Cardiac fibroblast (primary cell): ENCODE measurements at regions not wholly inside any gene's neighbourhood (a gene's known extent, or its start where the extent isn't known, plus 50 kb on each side); places are given as distances from the start of the nearest gene placed in this dataset.

Experiments used
- DNase-seq, 2 donors: peaks; one replicate each; pipeline versions ENCODE4 v3.0.0 to v3.0.0-alpha.2; 2010; ENCODE audit warnings: low read depth in 2 of 2
- H3K4me3 ChIP-seq, 2 donors: replicated peaks in 1 of 2; 1 replicate in 1 of 2; 2 replicates in 1 of 2; pipeline ENCODE4 v1.5.1; 2011; ENCODE audit warnings: low read depth in 2 of 2, low read length in 2 of 2, mild to moderate bottlenecking in 2 of 2, moderate library complexity in 1 of 2
- TF ChIP-seq, protein P1 (sequence below): IDR thresholded peaks from one replicate; pipeline ENCODE4 v1.5.1; 2011; ENCODE audit warnings: low read depth, mild to moderate bottlenecking, low read length, inconsistent platforms

DNA sequence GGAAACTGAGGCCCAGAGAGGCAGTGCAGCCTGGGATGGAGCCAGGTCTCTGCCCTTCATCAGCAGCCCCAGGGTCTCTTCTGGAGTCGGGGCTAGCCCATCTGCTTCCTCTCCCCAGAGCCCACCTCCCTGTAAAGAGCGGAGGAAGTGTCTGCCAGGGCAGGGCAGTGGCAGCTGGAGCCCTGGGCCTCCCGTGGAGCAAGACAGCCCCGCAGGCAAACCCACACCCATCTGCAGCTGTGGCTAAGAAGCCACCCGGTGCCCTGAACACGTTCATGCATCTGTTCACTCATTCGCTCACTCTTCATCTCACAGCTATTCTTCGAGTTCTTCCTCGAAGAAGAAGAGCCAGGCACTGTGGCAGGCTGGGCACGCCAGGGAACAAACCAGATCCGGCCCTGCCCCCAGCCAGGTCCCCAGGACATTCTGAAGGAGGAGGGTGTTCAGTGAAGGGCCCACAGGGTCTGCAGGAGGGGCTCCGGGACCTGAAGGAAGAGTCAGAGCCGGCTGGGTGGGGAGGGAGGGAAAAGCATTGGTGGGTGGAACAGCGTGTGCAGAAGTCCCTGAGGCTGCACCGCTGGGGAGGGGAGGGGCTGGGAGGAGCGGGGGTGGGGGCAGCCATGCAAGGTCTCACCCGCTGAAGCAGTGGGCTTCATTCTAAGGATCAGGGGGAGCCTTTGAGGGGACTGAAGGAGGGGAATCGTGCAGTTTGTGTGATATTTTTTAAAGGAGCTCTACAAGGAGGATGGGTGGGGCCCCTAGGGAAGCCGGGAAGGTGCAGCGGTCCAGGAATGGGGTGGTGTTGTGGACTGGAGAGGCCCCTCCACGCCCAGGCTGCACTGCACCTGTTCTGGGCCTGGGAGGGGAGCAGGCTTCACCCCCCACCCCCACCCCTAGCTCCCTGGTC, 99.1 kb downstream of the UNCX start:
- TF ChIP-seq, protein P1, sequence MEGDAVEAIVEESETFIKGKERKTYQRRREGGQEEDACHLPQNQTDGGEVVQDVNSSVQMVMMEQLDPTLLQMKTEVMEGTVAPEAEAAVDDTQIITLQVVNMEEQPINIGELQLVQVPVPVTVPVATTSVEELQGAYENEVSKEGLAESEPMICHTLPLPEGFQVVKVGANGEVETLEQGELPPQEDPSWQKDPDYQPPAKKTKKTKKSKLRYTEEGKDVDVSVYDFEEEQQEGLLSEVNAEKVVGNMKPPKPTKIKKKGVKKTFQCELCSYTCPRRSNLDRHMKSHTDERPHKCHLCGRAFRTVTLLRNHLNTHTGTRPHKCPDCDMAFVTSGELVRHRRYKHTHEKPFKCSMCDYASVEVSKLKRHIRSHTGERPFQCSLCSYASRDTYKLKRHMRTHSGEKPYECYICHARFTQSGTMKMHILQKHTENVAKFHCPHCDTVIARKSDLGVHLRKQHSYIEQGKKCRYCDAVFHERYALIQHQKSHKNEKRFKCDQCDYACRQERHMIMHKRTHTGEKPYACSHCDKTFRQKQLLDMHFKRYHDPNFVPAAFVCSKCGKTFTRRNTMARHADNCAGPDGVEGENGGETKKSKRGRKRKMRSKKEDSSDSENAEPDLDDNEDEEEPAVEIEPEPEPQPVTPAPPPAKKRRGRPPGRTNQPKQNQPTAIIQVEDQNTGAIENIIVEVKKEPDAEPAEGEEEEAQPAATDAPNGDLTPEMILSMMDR = no peak
- no peak for DNase-seq
- no peak overlapping the region for H3K4me3 ChIP-seq

DNA sequence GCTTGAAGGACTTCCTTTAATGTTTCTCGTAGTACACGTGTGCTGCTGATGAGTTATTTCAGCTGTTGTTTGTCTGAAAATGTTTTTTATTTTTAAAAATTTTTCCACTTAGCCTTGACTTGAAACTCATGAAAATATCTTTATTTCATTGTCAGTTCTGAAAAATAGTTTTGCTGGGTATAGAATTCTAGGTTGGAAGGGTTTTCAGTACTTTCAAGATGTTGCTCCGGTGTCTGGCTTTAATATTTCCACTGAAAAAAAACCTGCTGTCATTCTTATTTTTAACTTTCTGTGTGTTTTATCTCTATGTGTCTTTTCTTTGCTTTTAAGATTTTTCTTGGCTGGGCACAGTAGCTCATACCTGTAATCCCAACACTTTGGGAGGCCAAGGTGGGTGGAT, 103.8 kb downstream of the UNCX start:
- no peak for DNase-seq
- TF ChIP-seq, protein P1 = no peak
- no peak overlapping the region for H3K4me3 ChIP-seq

DNA sequence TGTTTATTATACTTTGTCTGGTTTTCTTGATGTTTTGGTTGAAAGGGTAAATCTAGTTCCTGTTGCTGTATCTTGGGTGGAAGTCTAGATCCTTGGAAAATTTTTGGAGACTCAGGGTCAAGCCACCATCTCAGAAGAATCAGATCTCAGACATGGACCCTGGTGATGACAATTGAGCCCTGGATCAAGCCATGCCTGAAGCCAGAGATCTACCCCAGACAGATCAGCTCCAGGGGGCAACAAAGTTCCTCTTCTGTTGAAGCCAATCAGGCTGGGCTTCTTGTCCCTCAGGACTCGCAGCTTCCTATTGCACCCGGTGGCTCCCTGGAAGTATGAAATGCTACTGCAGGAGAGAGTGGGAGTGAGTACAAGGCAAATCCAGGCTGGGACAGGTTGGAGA, 106.9 kb downstream of the UNCX start:
- H3K4me3 ChIP-seq = no peak overlapping the region
- no peak for DNase-seq
- TF ChIP-seq, protein P1 = no peak

DNA sequence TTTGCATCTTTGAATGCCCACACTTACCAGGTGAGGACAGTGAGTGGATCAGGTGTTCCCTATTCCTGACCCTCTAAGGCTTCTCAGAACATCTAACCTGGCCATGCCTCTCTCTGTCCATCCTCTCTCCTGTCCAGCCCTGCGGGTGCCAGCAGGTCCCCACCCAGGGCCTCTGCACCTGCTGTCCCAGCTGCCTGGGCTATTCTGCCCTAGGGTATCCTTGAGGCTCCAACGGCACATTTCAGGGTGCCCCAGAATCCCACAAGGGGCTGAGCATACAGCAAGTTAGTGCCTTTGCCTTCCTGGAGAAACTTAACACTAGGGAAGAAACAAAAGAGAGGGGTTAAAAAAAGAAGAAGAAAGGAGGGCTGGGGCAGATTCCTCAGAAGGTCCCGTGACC, 107.4 kb downstream of the UNCX start:
- no peak overlapping the region for H3K4me3 ChIP-seq
- TF ChIP-seq, protein P1 = no peak
- no peak for DNase-seq

DNA sequence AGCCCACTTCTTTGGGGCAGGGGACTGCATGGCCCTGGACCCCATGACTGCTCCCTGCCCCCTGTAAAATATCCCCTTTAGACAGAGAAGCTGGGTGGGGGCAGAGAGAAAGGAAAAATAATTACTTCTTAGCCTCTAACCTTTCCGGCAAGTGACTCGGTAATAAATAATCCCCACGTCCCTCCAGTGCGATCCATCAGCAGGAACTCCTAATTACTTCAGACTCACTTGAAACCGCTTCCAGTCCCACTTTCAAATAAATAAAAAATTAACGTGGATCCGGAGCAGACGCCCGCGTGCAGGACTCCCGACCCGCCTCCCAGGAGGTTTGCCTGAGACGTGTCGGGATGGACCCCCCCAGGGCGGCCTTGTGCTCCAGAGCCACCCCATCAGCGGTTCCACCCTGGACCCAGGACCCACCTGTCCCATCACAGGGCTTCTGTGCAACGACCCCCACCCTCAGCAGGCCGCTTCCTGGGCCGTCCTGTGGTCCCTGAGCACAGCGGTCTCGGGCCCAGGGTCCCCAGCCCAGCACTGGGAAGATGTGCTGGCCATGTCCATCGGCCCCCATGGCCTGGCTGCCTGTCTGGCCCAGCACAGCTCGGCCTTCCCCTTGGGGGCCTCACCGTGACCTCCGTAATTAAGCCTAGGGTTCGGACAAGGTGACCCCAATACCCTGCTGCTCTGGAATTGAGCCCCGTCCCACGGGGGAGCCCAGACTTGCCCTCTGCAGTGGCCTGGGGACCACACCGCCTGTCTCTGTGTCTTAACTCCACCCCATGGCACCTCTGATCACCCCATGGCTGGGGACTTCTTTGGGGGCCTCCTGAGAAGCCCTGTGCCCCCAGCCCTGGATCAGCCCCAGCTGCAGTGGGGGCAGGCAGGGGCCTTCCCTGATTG, 108.0 kb downstream of the UNCX start:
- DNase-seq = no peak
- TF ChIP-seq, protein P1 = no peak
- H3K4me3 ChIP-seq = no peak overlapping the region

DNA sequence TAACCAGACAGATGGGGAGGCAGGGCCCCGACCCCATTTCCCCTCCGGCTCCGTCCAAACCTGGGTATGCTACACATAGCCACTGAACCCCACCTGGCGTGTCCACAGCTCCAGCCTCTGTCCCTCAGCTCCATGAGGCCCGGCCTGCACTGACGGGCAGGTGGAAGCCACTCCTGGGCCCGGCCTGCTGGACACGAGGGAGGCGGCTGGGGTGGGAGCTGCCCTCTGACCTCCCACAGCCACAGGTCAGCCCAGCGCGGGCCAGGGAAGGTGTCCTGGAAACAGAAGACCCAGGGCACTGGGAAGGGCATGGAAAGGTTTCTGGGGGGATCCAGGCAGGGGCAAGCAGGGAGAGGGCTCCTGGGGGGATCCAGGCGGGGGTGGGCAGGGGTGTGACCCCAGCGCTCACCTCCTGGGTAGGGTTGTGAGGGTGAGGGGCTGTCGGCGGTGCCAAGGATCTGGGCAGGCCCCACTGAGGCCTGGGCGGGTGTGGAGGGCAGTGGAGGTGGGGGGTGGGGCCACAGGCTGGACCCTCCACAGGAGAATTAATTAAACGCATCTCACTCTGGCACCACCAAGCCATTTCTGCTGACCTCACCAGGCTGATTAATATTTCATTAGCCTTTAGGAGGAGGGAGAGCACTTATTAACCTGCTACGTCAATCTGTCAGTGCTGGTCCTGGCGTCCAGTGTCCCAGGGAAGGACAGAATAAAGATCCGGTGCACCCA, 108.9 kb downstream of the UNCX start:
- no peak for DNase-seq
- H3K4me3 ChIP-seq = no peak overlapping the region
- TF ChIP-seq, protein P1 = no peak
